Cardiac septum (tissue), 1 donor: ENCODE measurements at regions not wholly inside any gene's neighbourhood (a gene's known extent, or its start where the extent isn't known, plus 50 kb on each side); places are given as distances from the start of the nearest gene placed in this dataset.

ENCODE experiments used
- DNase-seq: peaks from one replicate; pipeline ENCODE4 v3.0.0-alpha.2; 2020; ENCODE audit warnings: low spot score
- intact Hi-C: fragments of 100-400 bp; cut with DNase I; formaldehyde crosslinking; loops from one replicate; pipeline ENCODE4 v1.14.0; 2022
- donor health status: DM: no; HTN: no; CAD: no.

GRCh38 chr15:94739639-94740038 lies 508.3 kb downstream of the MCTP2 start:
- intact Hi-C loops: no loop called here
- DNase-seq: no peak

- intact Hi-C loops: no loop called here
- no peak for DNase-seq
These were observed 509.1 kb downstream of the MCTP2 start for GRCh38 chr15:94740469-94740868.

GRCh38 chr15:94743668-94744067 lies 512.3 kb downstream of the MCTP2 start:
- no peak for DNase-seq
- intact Hi-C loops: no loop called here

GRCh38 chr15:94744080-94744793 lies 512.9 kb downstream of the MCTP2 start:
- no peak for DNase-seq
- intact Hi-C loops: no loop called here

GRCh38 chr15:94745371-94745770 lies 514.0 kb downstream of the MCTP2 start:
- no peak for DNase-seq
- intact Hi-C loops: no loop called here

GRCh38 chr15:94747510-94747909 lies 516.1 kb downstream of the MCTP2 start:
- DNase-seq: no peak
- intact Hi-C loops: no loop called here

GRCh38 chr15:94749811-94750617 lies 518.7 kb downstream of the MCTP2 start:
- no peak for DNase-seq
- intact Hi-C loops: no loop called here

- no peak for DNase-seq
- intact Hi-C loops: no loop called here
These were observed 529.0 kb downstream of the MCTP2 start for GRCh38 chr15:94760348-94760747.

- intact Hi-C loops: no loop called here
- DNase-seq: no peak
These were observed 530.2 kb downstream of the MCTP2 start for GRCh38 chr15:94761574-94761973.

GRCh38 chr15:94769089-94769488 lies 537.7 kb downstream of the MCTP2 start:
- intact Hi-C loops: no loop called here
- no peak for DNase-seq

- intact Hi-C loops: no loop called here
These were observed 538.8 kb downstream of the MCTP2 start for GRCh38 chr15:94770199-94770598.

GRCh38 chr15:94777037-94777436 lies 545.7 kb downstream of the MCTP2 start:
- intact Hi-C loops: no loop called here
- no peak for DNase-seq

More at GRCh38 chr15:94770199-94770598, 538.8 kb downstream of the MCTP2 start:
- no peak for DNase-seq

GRCh38 chr15:94778840-94779239 lies 547.5 kb downstream of the MCTP2 start:
- DNase-seq: no peak
- intact Hi-C loops: no loop called here

GRCh38 chr15:94780166-94780565 lies 548.8 kb downstream of the MCTP2 start:
- intact Hi-C loops: no loop called here
- DNase-seq: no peak

- intact Hi-C loops: no loop called here
These were observed 553.7 kb downstream of the MCTP2 start for GRCh38 chr15:94785091-94785490.

GRCh38 chr15:94791008-94791407 lies 559.6 kb downstream of the MCTP2 start:
- intact Hi-C loops: no loop called here
- no peak for DNase-seq

More at GRCh38 chr15:94785091-94785490, 553.7 kb downstream of the MCTP2 start:
- DNase-seq: no peak

- no peak for DNase-seq
- intact Hi-C loops: no loop called here
These were observed 560.1 kb downstream of the MCTP2 start for GRCh38 chr15:94791510-94791909.

- DNase-seq: no peak
- intact Hi-C loops: no loop called here
These were observed 560.8 kb downstream of the MCTP2 start for GRCh38 chr15:94792196-94792595.

- intact Hi-C loops: no loop called here
- no peak for DNase-seq
These were observed 561.8 kb downstream of the MCTP2 start for GRCh38 chr15:94793207-94793606.

GRCh38 chr15:94793641-94794040 lies 562.3 kb downstream of the MCTP2 start:
- intact Hi-C loops: no loop called here
- no peak for DNase-seq

- DNase-seq: no peak
- intact Hi-C loops: no loop called here
These were observed 573.3 kb downstream of the MCTP2 start for GRCh38 chr15:94804613-94805012.
